GM21390 (cell line): ENCODE measurements at regions not wholly inside any gene's neighbourhood (a gene's known extent, or its start where the extent isn't known, plus 50 kb on each side); places are given as distances from the start of the nearest gene placed in this dataset.

ENCODE experiments used
- ATAC-seq: cut with Tn5 transposase; IDR thresholded peaks from one replicate; pipeline ENCODE4 v1.9.1; 2021; ENCODE audit not compliant: unreplicated experiment

- no peak for ATAC-seq
Observed at GRCh38 chr22:27260087-27260698, 541.4 kb downstream of the MN1 start.

GRCh38 chr22:27262361-27262760 is 539.2 kb downstream of the MN1 start:
- ATAC-seq = no peak

GRCh38 chr22:27264184-27264583 is 537.4 kb downstream of the MN1 start:
- ATAC-seq = no peak

GRCh38 chr22:27267145-27267544 is 534.4 kb downstream of the MN1 start:
- ATAC-seq = no peak

GRCh38 chr22:27269751-27270543 is 531.6 kb downstream of the MN1 start:
- ATAC-seq = no peak

- ATAC-seq = no peak
Observed at GRCh38 chr22:27270818-27271510, 530.6 kb downstream of the MN1 start.

GRCh38 chr22:27273436-27273835 is 528.1 kb downstream of the MN1 start:
- ATAC-seq = no peak

- ATAC-seq = no peak
Observed at GRCh38 chr22:27273853-27274252, 527.7 kb downstream of the MN1 start.

- ATAC-seq = no peak
Observed at GRCh38 chr22:27274770-27275449, 526.6 kb downstream of the MN1 start.

GRCh38 chr22:27278946-27279345 is 522.6 kb downstream of the MN1 start:
- no peak for ATAC-seq

GRCh38 chr22:27283240-27283639 is 518.3 kb downstream of the MN1 start:
- ATAC-seq = no peak

GRCh38 chr22:27283714-27284113 is 517.8 kb downstream of the MN1 start:
- no peak for ATAC-seq

- ATAC-seq = no peak
Observed at GRCh38 chr22:27284324-27284723, 517.2 kb downstream of the MN1 start.

- no peak for ATAC-seq
Observed at GRCh38 chr22:27286711-27287110, 514.8 kb downstream of the MN1 start.

GRCh38 chr22:27292542-27293299 is 508.8 kb downstream of the MN1 start:
- ATAC-seq = no peak

- ATAC-seq = no peak
Observed at GRCh38 chr22:27293721-27294445, 507.7 kb downstream of the MN1 start.

GRCh38 chr22:27295040-27295439 is 506.5 kb downstream of the MN1 start:
- ATAC-seq = no peak

GRCh38 chr22:27295605-27296004 is 506.0 kb downstream of the MN1 start:
- ATAC-seq = no peak

- ATAC-seq = no peak
Observed at GRCh38 chr22:27296091-27296675, 505.4 kb downstream of the MN1 start.

- ATAC-seq = no peak
Observed at GRCh38 chr22:27297125-27297524, 504.4 kb downstream of the MN1 start.
